GM12878 (cell line): ENCODE measurements at regions not wholly inside any gene's neighbourhood (a gene's known extent, or its start where the extent isn't known, plus 50 kb on each side); places are given as distances from the start of the nearest gene placed in this dataset.

Experiments
- ATAC-seq: fragments of 200-7000 bp; cut with Tn5 transposase; 3 replicates; pipeline ENCODE4 v1.9.1; 2020; ENCODE audit warnings: mild to moderate bottlenecking, moderate library complexity
- BruUV-seq: library from RNA; stranded (reverse); fragments of 400-500 nt; replicated peaks from 2 replicates; lab custom pipeline; 2021; lab: Mats Ljungman, UMichigan
- CTCF ChIA-PET: fragments of 300-600 bp; sonication (Branson Sonifier 250); formaldehyde crosslinking; extraction: SDS; loops from one replicate; lab custom pipeline; 2021; ENCODE audit warnings: inconsistent platforms; lab: Yijun Ruan, JAX
- POLR2A ChIA-PET: fragments of 350-600 bp; formaldehyde crosslinking; extraction: SDS; loops from one replicate; lab custom pipeline; 2021; ENCODE audit warnings: inconsistent platforms; lab: Charles Lee
- RAD21 ChIA-PET: fragments of 300-600 bp; sonication (Branson Sonifier 250); formaldehyde crosslinking; loops from one replicate; lab custom pipeline; 2023; ENCODE audit warnings: antibody characterized with exemption; ENCODE audit not compliant: unreplicated experiment; lab: Charles Lee
- SMC1A ChIA-PET: fragments of 300-600 bp; sonication (Branson Sonifier 250); formaldehyde crosslinking; loops from one replicate; lab custom pipeline; 2023; ENCODE audit not compliant: unreplicated experiment, uncharacterized antibody; lab: Charles Lee
- DNase-seq: peaks from one replicate; pipeline ENCODE4 v3.0.0-alpha.2; 2011; ENCODE audit warnings: low read depth, low spot score
- FAIRE-seq: peaks from 3 replicates; lab custom pipeline; 2011; peaks lifted over from hg19 to GRCh38; lab: Jason Lieb, UNC
- H2AFZ ChIP-seq: 2 replicates; pipeline ENCODE4 v1.6.0; 2011; ENCODE audit warnings: low read depth, low read length, control low read depth; ENCODE audit not compliant: control insufficient read depth
- H3K27ac ChIP-seq: 2 replicates; pipeline ENCODE4 v1.5.1; 2011; ENCODE audit warnings: control low read depth; ENCODE audit not compliant: control insufficient read depth, insufficient read depth
- H3K27me3 ChIP-seq, 2 experiments: replicated peaks in 1 of 2; 2 replicates each; pipeline versions ENCODE4 v1.6.0 to v1.6.1; 2011; ENCODE audit warnings: low read length in 1 of 2; ENCODE audit not compliant: control insufficient read depth in 2 of 2, insufficient read depth in 2 of 2
- H3K36me3 ChIP-seq, 2 experiments: 2 replicates each; pipeline ENCODE4 v1.5.1; 2011; ENCODE audit warnings: low read length in 1 of 2; ENCODE audit not compliant: control insufficient read depth in 2 of 2, insufficient read depth in 2 of 2
- H3K4me1 ChIP-seq: 2 replicates; pipeline ENCODE4 v1.6.1; 2011; ENCODE audit warnings: mild to moderate bottlenecking, low read length, moderate library complexity, mixed read lengths; ENCODE audit not compliant: control insufficient read depth, insufficient read depth
- H3K4me2 ChIP-seq: 2 replicates; pipeline ENCODE4 v1.6.0; 2011; ENCODE audit warnings: control low read depth; ENCODE audit not compliant: control insufficient read depth, insufficient read depth
- H3K4me3 ChIP-seq: fragments of 200-600 bp; sonication (generic); 2 replicates; pipeline ENCODE4 v1.5.1; 2016
- H3K79me2 ChIP-seq: 2 replicates; pipeline ENCODE4 v1.6.0; 2011; ENCODE audit warnings: low read length; ENCODE audit not compliant: control insufficient read depth, insufficient read depth
- H3K9ac ChIP-seq: 2 replicates; pipeline ENCODE4 v1.8.0; 2011; ENCODE audit warnings: low read length, control low read depth, mixed read lengths; ENCODE audit not compliant: control insufficient read depth, insufficient read depth
- H3K9me3 ChIP-seq: replicated peaks from 3 replicates; pipeline ENCODE4 v1.5.1; 2011; ENCODE audit warnings: mild to moderate bottlenecking, low read length; ENCODE audit not compliant: control insufficient read depth, insufficient read depth
- H4K20me1 ChIP-seq: 2 replicates; pipeline ENCODE4 v1.6.0; 2011; ENCODE audit not compliant: control insufficient read depth, insufficient read depth
- ATF7 ChIP-seq: fragments of 450-650 bp; IDR thresholded peaks from 2 replicates; pipeline ENCODE4 v1.6.1; 2016; ENCODE audit warnings: low read depth, mild to moderate bottlenecking
- IRF4 ChIP-seq: IDR thresholded peaks from 2 replicates; pipeline ENCODE4 v1.6.1; 2011; ENCODE audit warnings: low read depth, low read length
- JUND ChIP-seq: IDR thresholded peaks from 2 replicates; pipeline ENCODE4 v1.6.1; 2012; ENCODE audit warnings: low read depth, mild to moderate bottlenecking, low read length, improper control_type of control experiment, moderate library complexity
- MTA3 ChIP-seq: IDR thresholded peaks from 2 replicates; pipeline ENCODE4 v1.6.1; 2012; ENCODE audit warnings: low read length, inconsistent platforms, borderline replicate concordance
- MYC ChIP-seq: IDR thresholded peaks from 2 replicates; pipeline ENCODE4 v1.6.1; 2011; ENCODE audit warnings: mild to moderate bottlenecking, low read length, moderate library complexity, inconsistent platforms; ENCODE audit not compliant: insufficient read depth, insufficient replicate concordance, insufficient read length, severe bottlenecking
- NBN ChIP-seq: fragments of 450-650 bp; IDR thresholded peaks from 2 replicates; pipeline ENCODE4 v1.6.1; 2016
- NFIC ChIP-seq: IDR thresholded peaks from 2 replicates; pipeline ENCODE4 v1.6.1; 2012; ENCODE audit warnings: low read depth, mild to moderate bottlenecking, inconsistent platforms, low read length, moderate library complexity
- PAX8 ChIP-seq: fragments of 450-650 bp; IDR thresholded peaks from 2 replicates; pipeline ENCODE4 v1.6.1; 2017; ENCODE audit warnings: mild to moderate bottlenecking, moderate library complexity
- RAD51 ChIP-seq: fragments of 450-650 bp; IDR thresholded peaks from 2 replicates; pipeline ENCODE4 v1.6.1; 2016; ENCODE audit warnings: moderate library complexity, mild to moderate bottlenecking, inconsistent platforms
- RELA ChIP-seq: fragments of 450-650 bp; IDR thresholded peaks from 2 replicates; pipeline ENCODE4 v1.8.0; 2014; ENCODE audit warnings: borderline replicate concordance; ENCODE audit not compliant: partially characterized antibody
- RUNX3 ChIP-seq: IDR thresholded peaks from 2 replicates; pipeline ENCODE4 v1.6.1; 2012; ENCODE audit warnings: low read length, inconsistent platforms
- WGBS: methylation state at CpG from one replicate; pipeline ENCODE4 v1.1.6; 2016; ENCODE audit warnings: low lambda C conversion rate; ENCODE audit not compliant: insufficient replicate concordance, insufficient coverage; ENCODE audit errors: missing lambda C conversion rate; 5-methylcytosine and 5-hydroxymethylcytosine counted together
- in situ Hi-C: fragments of 300-500 bp; cut with MboI; formaldehyde crosslinking; loops from 9 replicates; pipeline ENCODE4 v1.14.3; 2018; ENCODE audit warnings: mixed read lengths
- intact Hi-C: fragments of 100-400 bp; cut with micrococcal nuclease; formaldehyde crosslinking; loops from one replicate; pipeline ENCODE4 v1.14.2; 2022; ENCODE audit not compliant: unreplicated experiment
- TF ChIP-seq, protein P1 (sequence below): fragments of 450-650 bp; IDR thresholded peaks from 2 replicates; pipeline ENCODE4 v1.6.1; 2016; ENCODE audit warnings: mild to moderate bottlenecking
- TF ChIP-seq, protein P2 (sequence below): IDR thresholded peaks from 2 replicates; pipeline ENCODE4 v1.6.1; 2012; ENCODE audit warnings: low read length, inconsistent platforms
- TF ChIP-seq, protein P3 (sequence below): IDR thresholded peaks from 2 replicates; pipeline ENCODE4 v1.6.1; 2011; ENCODE audit warnings: low read depth, mild to moderate bottlenecking, low read length, moderate library complexity, borderline replicate concordance; ENCODE audit errors: extremely low read depth

- Histone ChIP-seq H3K27me3 (no peaks in the 10 kb centered on the region), H3K27ac (no peak overlapping the region), H3K9ac (no peak overlapping the region), H3K9me3 (peaks cover 3% of the 10 kb centered on the region; the same call in 2 of the 3 replicates), H3K4me1 (no peaks in the 10 kb centered on the region), H3K36me3 (no peaks in the 10 kb centered on the region), H2AFZ (no peak overlapping the region), H3K4me3 (no peak overlapping the region), H3K79me2 (no peaks in the 10 kb centered on the region), H3K4me2 (no peak overlapping the region), H4K20me1 (no peaks in the 10 kb centered on the region)
- TF ChIP-seq JUND (no peak), MYC (no peak), RELA (no peak), NBN (no peak)
- no TSS peak for BruUV-seq
- ChIA-PET RAD21 (interaction anchor here (1.0 to 2.7 kb wide), 7 partner anchors 9 to 177 kb away, joined by 3 to 23 read pairs (median 8); partner anchors contain the start of gene FAM3C), SMC1A (interaction anchor here (0.7 to 3.5 kb wide), 25 partner anchors 9 to 417 kb away, joined by 3 to 29 read pairs (median 4); partner anchors contain the start of gene FAM3C), CTCF (interaction anchor here (0.9 to 2.5 kb wide), 11 partner anchors 10 to 449 kb away, joined by 3 to 21 read pairs (median 4); no protein-coding TSS in a partner anchor), POLR2A (interaction anchor here (0.6 to 1.0 kb wide), 4 partner anchors 15 to 595 kb away, joined by 5 to 7 read pairs (median 6); partner anchors contain the start of gene ING3)
- WGBS, result 48% methylated on average over 2 of the region's 2 CpGs
- ATAC-seq, result no peak
- no peak for FAIRE-seq
- DNase-seq, result no peak
- in situ Hi-C loops (loop anchor here (5.0 to 25.0 kb wide), 2 partner anchors 178 to 583 kb away; partner anchors contain the start of gene ING3), intact Hi-C loops (no loop called here)
Observed at GRCh38 chr7:121545418-121545817, 149.3 kb upstream of the FAM3C start.

DNA sequence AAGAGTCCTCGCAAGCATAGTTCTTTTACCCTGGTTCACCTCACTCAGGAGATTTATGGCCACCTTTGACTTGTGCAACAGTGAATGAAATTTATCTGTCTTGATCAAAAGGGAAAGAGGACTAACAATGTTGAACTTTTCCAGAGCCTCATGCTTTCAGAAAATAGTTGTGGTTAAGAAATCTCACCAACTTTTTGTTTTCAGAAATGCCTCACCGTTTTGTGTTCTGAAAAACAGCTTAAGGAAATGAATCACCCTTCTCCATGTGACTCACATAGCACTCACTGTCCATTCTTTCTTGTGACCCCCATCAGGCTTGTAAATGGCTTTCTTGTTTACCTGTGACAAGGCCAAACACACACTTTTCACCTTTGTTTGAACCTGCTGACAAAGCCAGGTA lies 148.6 kb upstream of the FAM3C start:
- CTCF ChIA-PET, result interaction anchor here (0.6 to 2.5 kb wide), 13 partner anchors 9 to 450 kb away, joined by 3 to 21 read pairs (median 4); no protein-coding TSS in a partner anchor
- RAD21 ChIA-PET, result interaction anchor here (1.0 to 2.7 kb wide), 8 partner anchors 8 to 176 kb away, joined by 3 to 23 read pairs (median 6); partner anchors contain the start of gene FAM3C
- Histone ChIP-seq H3K27me3 (no peaks in the 10 kb centered on the region), H2AFZ (no peak overlapping the region), H3K36me3 (no peaks in the 10 kb centered on the region), H3K27ac (no peak overlapping the region), H3K79me2 (no peaks in the 10 kb centered on the region), H3K4me3 (no peak overlapping the region), H3K9ac (no peak overlapping the region), H4K20me1 (no peaks in the 10 kb centered on the region), H3K9me3 (peaks cover 3% of the 10 kb centered on the region; the same call in 2 of the 3 replicates), H3K4me2 (no peak overlapping the region), H3K4me1 (no peaks in the 10 kb centered on the region)
- 48% methylated on average over 2 of the region's 2 CpGs for WGBS
- FAIRE-seq, result peak; percentile 27
- SMC1A ChIA-PET, result interaction anchor here (0.8 to 3.5 kb wide), 26 partner anchors 8 to 416 kb away, joined by 3 to 29 read pairs (median 4); partner anchors contain the start of gene FAM3C
- POLR2A ChIA-PET, result interaction anchor here (0.6 to 1.7 kb wide), 4 partner anchors 14 to 594 kb away, joined by 5 to 6 read pairs (median 6); partner anchors contain the start of gene ING3
- no TSS peak for BruUV-seq
- intact Hi-C loops, result loop anchor here (1.0 kb wide), 1 partner anchor 14 kb away; no protein-coding TSS in a partner anchor
- peak; percentile 82 for ATAC-seq
- in situ Hi-C loops, result loop anchor here (5.0 to 25.0 kb wide), 2 partner anchors 177 to 582 kb away; partner anchors contain the start of gene ING3
- DNase-seq, result no peak
- TF ChIP-seq ATF7 (peak; percentile 39), RUNX3 (peak; percentile 90), NFIC (peak; percentile 87), MTA3 (no peak), PAX8 (no peak), IRF4 (peak; percentile 59; the same call in 1 of the 2 replicates), RAD51 (no peak; the same call in 1 of the 2 replicates)
- TF ChIP-seq, protein P1, sequence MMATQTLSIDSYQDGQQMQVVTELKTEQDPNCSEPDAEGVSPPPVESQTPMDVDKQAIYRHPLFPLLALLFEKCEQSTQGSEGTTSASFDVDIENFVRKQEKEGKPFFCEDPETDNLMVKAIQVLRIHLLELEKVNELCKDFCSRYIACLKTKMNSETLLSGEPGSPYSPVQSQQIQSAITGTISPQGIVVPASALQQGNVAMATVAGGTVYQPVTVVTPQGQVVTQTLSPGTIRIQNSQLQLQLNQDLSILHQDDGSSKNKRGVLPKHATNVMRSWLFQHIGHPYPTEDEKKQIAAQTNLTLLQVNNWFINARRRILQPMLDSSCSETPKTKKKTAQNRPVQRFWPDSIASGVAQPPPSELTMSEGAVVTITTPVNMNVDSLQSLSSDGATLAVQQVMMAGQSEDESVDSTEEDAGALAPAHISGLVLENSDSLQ, result no peak
- TF ChIP-seq, protein P2, sequence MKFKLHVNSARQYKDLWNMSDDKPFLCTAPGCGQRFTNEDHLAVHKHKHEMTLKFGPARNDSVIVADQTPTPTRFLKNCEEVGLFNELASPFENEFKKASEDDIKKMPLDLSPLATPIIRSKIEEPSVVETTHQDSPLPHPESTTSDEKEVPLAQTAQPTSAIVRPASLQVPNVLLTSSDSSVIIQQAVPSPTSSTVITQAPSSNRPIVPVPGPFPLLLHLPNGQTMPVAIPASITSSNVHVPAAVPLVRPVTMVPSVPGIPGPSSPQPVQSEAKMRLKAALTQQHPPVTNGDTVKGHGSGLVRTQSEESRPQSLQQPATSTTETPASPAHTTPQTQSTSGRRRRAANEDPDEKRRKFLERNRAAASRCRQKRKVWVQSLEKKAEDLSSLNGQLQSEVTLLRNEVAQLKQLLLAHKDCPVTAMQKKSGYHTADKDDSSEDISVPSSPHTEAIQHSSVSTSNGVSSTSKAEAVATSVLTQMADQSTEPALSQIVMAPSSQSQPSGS, result peak; percentile 77
- TF ChIP-seq, protein P3, sequence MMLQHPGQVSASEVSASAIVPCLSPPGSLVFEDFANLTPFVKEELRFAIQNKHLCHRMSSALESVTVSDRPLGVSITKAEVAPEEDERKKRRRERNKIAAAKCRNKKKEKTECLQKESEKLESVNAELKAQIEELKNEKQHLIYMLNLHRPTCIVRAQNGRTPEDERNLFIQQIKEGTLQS, result no peak
